NCI-H748 (cell line): ENCODE measurements at regions not wholly inside any gene's neighbourhood (a gene's known extent, or its start where the extent isn't known, plus 50 kb on each side); places are given as distances from the start of the nearest gene placed in this dataset.
"Not testable (repeated sequence)": the region's sequence is repeated elsewhere in the genome, so short reads cannot be mapped to it uniquely, and the experiment has no call there.

Experiments used
- DNase-seq: peaks from one replicate; lab custom pipeline; 2025; ENCODE audit not compliant: unreplicated experiment; lab: John Stamatoyannopoulos, UW

GRCh38 chr22:34804604-34805003, 261.4 kb upstream of the ISX start:
- no peak for DNase-seq

GRCh38 chr22:34805771-34806170, 260.2 kb upstream of the ISX start:
- no peak for DNase-seq

- no peak for DNase-seq
Measured at GRCh38 chr22:34808618-34809017, 257.3 kb upstream of the ISX start.

GRCh38 chr22:34812631-34813030, 253.3 kb upstream of the ISX start:
- DNase-seq, result no peak

GRCh38 chr22:34814260-34815025, 251.5 kb upstream of the ISX start:
- no peak for DNase-seq

GRCh38 chr22:34829485-34829884, 236.5 kb upstream of the ISX start:
- DNase-seq, result no peak

GRCh38 chr22:34834059-34834458, 231.9 kb upstream of the ISX start:
- no peak for DNase-seq

- DNase-seq, result not testable (repeated sequence)
Measured at GRCh38 chr22:34834541-34834940, 231.4 kb upstream of the ISX start.

GRCh38 chr22:34841331-34841771, 224.6 kb upstream of the ISX start:
- no peak for DNase-seq

GRCh38 chr22:34841911-34842310, 224.0 kb upstream of the ISX start:
- DNase-seq, result no peak

- DNase-seq, result no peak
Measured at GRCh38 chr22:34842630-34843029, 223.3 kb upstream of the ISX start.

GRCh38 chr22:34843743-34844142, 222.2 kb upstream of the ISX start:
- not testable (repeated sequence) for DNase-seq

GRCh38 chr22:34845391-34845790, 220.6 kb upstream of the ISX start:
- no peak for DNase-seq

GRCh38 chr22:34847072-34847471, 218.9 kb upstream of the ISX start:
- no peak for DNase-seq

- no peak for DNase-seq
Measured at GRCh38 chr22:34849965-34850364, 216.0 kb upstream of the ISX start.

GRCh38 chr22:34851918-34852662, 213.9 kb upstream of the ISX start:
- DNase-seq, result no peak

- DNase-seq, result no peak
Measured at GRCh38 chr22:34855471-34855870, 210.5 kb upstream of the ISX start.

- no peak for DNase-seq
Measured at GRCh38 chr22:34858066-34858465, 207.9 kb upstream of the ISX start.

- DNase-seq, result no peak
Measured at GRCh38 chr22:34861787-34862186, 204.2 kb upstream of the ISX start.

- DNase-seq, result no peak
Measured at GRCh38 chr22:34866081-34866480, 199.9 kb upstream of the ISX start.

- DNase-seq, result no peak
Measured at GRCh38 chr22:34866495-34867131, 199.3 kb upstream of the ISX start.

GRCh38 chr22:34877506-34877905, 188.5 kb upstream of the ISX start:
- DNase-seq, result no peak
